Cardiac fibroblast (primary cell): ENCODE measurements at regions not wholly inside any gene's neighbourhood (a gene's known extent, or its start where the extent isn't known, plus 50 kb on each side); places are given as distances from the start of the nearest gene placed in this dataset.
A peak's percentile ranks its signal among the peaks of the same experiment; 100 is the strongest.

Source experiments
- DNase-seq, 2 donors: peaks; one replicate each; pipeline versions ENCODE4 v3.0.0 to v3.0.0-alpha.2; 2010; ENCODE audit warnings: low read depth in 2 of 2
- H3K4me3 ChIP-seq, 2 donors: replicated peaks in 1 of 2; 1 replicate in 1 of 2; 2 replicates in 1 of 2; pipeline ENCODE4 v1.5.1; 2011; ENCODE audit warnings: low read depth in 2 of 2, low read length in 2 of 2, mild to moderate bottlenecking in 2 of 2, moderate library complexity in 1 of 2
- TF ChIP-seq, protein P1 (sequence below): IDR thresholded peaks from one replicate; pipeline ENCODE4 v1.5.1; 2011; ENCODE audit warnings: low read depth, mild to moderate bottlenecking, low read length, inconsistent platforms

DNA sequence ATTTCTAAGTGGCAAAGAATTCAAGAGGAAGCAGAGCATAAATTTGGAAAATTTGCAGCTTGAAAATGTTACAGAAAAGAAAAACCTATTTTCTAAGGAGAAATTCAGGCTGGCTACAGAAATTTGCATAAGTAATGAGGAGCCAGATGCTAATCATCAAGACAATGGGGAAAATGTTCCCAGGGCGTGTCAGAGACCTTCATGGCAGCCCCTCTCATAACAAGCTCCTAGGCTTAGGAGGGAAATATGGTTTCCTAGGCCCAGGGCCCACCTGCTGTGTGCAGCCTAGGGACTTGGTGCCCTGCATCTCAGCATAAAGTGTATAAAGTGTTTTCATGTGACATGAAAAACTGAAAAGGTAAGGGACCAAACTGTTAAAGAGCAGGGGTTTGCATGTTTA lies 1796.3 kb upstream of the FLRT2 start:
- DNase-seq = no peak
- TF ChIP-seq, protein P1, sequence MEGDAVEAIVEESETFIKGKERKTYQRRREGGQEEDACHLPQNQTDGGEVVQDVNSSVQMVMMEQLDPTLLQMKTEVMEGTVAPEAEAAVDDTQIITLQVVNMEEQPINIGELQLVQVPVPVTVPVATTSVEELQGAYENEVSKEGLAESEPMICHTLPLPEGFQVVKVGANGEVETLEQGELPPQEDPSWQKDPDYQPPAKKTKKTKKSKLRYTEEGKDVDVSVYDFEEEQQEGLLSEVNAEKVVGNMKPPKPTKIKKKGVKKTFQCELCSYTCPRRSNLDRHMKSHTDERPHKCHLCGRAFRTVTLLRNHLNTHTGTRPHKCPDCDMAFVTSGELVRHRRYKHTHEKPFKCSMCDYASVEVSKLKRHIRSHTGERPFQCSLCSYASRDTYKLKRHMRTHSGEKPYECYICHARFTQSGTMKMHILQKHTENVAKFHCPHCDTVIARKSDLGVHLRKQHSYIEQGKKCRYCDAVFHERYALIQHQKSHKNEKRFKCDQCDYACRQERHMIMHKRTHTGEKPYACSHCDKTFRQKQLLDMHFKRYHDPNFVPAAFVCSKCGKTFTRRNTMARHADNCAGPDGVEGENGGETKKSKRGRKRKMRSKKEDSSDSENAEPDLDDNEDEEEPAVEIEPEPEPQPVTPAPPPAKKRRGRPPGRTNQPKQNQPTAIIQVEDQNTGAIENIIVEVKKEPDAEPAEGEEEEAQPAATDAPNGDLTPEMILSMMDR = no peak
- H3K4me3 ChIP-seq = no peak overlapping the region

DNA sequence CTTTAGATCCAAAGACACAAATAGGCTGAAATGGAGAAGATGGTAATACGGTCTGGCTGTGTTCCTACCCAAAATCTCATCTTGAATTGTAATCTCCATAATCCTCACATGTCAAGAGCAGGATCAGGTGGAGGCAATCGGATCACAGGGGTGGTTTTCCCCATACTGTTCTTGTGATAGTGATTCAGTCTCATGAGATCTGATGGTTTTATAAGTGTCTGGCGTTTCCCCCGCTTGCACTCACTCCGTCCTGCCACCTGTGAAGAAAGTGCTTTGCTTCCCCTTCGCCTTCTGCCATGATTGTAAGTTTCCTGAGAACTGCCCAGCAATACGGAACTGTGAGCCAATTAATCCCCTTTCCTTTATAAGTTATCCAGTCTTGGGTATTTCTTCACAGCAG lies 1795.5 kb upstream of the FLRT2 start:
- TF ChIP-seq, protein P1 = no peak
- H3K4me3 ChIP-seq = no peak overlapping the region
- DNase-seq = no peak

DNA sequence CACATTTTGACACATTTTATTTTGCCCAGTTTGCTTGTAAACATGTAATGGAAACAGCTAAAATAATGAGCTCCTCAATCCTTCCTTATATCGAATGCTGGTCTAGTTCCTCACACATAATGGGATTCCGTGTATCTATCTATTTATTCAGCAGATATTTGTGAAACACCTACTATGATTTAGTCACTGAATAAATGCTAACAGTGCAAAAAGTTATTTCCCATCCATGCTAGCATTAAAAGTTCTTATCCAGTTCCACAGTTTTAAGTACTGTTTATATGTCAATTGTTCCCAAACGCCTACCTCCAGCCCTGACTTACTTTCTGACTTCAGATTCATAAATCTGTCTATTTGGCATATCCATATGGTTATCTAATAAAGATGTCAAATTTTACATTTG lies 1788.7 kb upstream of the FLRT2 start:
- no peak for DNase-seq
- H3K4me3 ChIP-seq = no peak overlapping the region
- TF ChIP-seq, protein P1 = no peak

DNA sequence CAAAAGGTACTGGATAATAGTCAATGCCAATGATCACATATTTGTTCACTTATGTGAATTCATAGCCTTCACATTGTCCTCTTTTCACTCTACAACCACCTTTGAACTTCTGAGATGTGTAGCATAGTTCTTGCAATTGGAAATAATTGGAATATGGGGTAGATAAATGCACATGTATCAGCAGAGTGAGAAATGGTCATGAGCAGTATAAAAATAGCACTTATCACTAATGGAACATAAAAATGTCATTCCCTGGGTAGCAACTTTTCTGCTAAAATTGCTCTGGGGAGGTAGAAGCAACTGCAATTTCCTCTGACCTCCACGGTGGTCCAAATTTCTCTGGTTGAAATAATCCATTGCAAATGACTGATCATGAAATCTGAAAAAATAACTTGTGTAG lies 1785.7 kb upstream of the FLRT2 start:
- no peak for DNase-seq
- TF ChIP-seq, protein P1 = no peak

DNA sequence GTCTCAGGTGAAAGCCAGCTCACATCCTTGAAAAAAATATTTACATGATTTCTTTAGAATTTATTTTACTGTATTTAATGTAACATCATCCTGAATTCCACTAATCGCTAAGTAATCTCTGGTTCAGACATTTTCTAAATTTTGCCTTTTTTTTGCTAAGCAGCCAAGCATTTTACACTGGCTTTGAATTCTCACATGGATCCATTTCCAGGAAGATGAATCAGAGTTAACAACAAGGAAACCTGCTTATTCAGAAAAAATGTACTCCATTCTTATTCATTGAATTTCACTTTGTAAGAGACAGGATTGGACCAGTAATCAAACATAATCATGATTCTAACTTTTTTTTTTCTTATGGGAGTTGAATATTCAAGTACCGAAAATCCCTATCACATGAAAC lies 1785.1 kb upstream of the FLRT2 start:
- DNase-seq = no peak
- H3K4me3 ChIP-seq = no peak overlapping the region
- TF ChIP-seq, protein P1 = no peak

More for the DNA sequence above, 1785.7 kb upstream of the FLRT2 start:
- no peak overlapping the region for H3K4me3 ChIP-seq

DNA sequence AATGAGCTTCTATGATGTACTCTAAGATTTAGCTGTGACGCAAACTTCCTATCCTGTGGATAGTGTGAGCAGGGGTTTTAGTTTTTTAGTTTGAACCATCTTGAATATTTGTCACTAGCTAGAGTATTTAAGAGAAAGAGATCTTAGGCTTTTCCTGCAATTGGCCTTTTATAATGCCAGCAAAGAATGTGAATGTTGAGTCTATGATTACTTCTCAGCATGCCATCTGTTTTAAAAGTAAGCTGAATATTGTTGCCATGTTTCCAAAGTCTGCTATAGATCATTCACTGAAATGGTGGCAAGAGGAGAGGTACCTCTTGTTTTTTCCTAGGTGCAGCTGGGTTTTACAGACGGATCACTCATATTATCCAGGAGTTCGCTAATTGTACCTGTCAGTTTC lies 1783.6 kb upstream of the FLRT2 start:
- TF ChIP-seq, protein P1 = no peak
- DNase-seq = no peak

DNA sequence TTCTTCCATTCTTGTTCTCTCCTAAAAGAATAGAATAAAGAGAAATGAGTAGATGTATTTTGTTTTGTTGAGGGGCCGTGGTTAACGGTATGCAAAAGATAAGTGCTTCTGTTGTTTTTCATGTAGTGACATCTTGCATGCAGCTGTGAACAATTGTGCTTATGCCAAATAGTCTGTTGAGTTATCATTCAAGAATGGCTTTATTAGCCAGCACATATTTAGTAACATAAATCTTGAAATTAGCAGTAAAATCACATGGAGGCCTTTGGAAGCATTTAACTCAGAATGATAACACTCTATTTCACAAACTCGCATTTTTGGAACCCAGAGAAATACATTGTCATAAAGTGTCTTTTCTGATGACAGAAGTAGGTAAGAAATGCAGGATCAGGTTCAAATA lies 1772.0 kb upstream of the FLRT2 start:
- DNase-seq = peak in 1 of 2 donors; percentile 16
- TF ChIP-seq, protein P1 = no peak
- no peak overlapping the region for H3K4me3 ChIP-seq

More for the DNA sequence above, 1783.6 kb upstream of the FLRT2 start:
- H3K4me3 ChIP-seq = no peak overlapping the region
